ENCODE measurements at regions not wholly inside any gene's neighbourhood (a gene's known extent, or its start where the extent isn't known, plus 50 kb on each side); places are given as distances from the start of the nearest gene placed in this dataset.

GRCh38 chr1:56099766-56100265 is 479.5 kb downstream of the PLPP3 start:
- TF ChIP-seq CTCF (IDR thresholded peaks at IDR 0.05), result no peak
- no peak for TF ChIP-seq POLR2A (IDR thresholded peaks at IDR 0.05)
